Putamen (tissue), 1 donor: ENCODE measurements at regions not wholly inside any gene's neighbourhood (a gene's known extent, or its start where the extent isn't known, plus 50 kb on each side); places are given as distances from the start of the nearest gene placed in this dataset.

Experiments used
- DNase-seq: peaks from one replicate; pipeline ENCODE4 v3.0.0-alpha.2; 2016; ENCODE audit warnings: low spot score

DNA sequence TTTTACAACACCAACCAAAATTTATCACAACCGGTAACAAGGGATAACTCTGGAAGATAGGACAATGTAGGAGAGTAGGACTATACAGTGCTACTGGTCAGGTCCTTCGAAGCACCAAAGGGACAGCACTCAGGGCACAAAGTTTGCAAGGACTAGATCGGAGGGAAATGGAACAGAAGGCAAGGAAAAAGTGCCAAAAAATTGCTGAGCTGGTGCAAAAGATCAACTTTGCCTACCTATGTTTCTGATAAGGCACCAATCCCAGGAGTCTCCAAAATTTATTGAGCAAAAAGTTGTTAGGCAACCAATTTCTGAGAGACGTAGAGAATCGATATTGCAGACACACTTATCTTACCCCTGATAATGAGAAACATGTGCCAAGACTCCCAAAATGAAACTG lies 160.0 kb upstream of the PLEKHA5 start:
- no peak for DNase-seq

DNA sequence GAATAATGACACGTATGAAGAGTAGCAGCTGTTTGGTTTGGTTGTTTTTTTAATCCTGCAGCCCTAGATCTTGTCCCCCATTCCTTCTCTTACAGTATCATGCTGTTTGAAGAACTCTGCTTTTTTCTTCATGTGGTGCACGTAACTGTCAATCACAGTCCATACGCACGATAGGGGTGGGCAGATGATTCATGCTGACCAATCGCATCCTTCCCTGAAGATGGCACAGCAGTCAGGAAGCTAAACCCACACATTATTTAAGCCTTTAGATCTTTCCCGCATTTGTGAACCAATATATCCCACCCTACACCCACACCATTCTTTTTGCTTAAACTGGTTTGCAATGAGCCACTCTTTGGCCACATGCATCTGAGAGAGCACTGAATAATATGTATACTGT lies 158.9 kb upstream of the PLEKHA5 start:
- DNase-seq = no peak

GRCh38 chr12:18971932-18972331 lies 157.6 kb upstream of the PLEKHA5 start:
- no peak for DNase-seq

GRCh38 chr12:18975933-18976332 lies 153.6 kb upstream of the PLEKHA5 start:
- no peak for DNase-seq

DNA sequence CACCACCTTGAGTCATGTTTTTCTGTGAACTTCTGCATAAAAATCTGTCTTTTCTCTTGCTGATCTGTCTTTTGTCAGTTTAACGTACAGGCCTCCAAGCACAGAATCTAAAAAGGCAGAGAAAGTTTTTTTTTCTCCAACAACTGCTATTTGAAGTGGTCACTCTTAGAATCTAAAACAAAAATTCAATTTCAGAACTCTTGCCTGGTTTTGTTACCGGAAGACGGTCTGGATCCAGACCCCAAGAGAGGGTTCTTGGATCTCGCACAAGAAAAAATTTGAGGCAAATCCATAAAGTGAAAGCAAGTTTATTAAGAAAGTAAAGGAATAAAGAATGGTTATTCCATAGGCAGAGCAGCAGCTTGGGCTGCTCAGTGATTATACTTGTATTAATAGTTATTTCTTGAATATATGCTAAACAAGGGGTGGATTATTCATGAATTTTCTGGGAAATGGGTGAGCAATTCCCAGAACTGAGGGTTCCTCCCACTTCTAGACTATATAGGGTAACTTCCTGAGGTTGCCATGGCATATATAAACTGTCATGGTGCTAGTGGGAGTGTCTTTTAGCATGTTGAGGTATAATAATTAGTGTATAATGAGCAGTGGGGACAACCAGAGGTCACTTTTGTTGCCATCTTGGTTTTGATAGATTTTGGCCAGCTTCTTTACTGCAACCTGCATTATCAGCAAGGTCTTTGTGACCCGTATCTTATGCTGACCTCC lies 150.0 kb upstream of the PLEKHA5 start:
- no peak for DNase-seq

- no peak for DNase-seq
These were observed 147.8 kb upstream of the PLEKHA5 start for GRCh38 chr12:18981732-18982131.

- no peak for DNase-seq
These were observed 147.1 kb upstream of the PLEKHA5 start for GRCh38 chr12:18982226-18982949.

GRCh38 chr12:18983854-18984253 lies 145.7 kb upstream of the PLEKHA5 start:
- DNase-seq = no peak

GRCh38 chr12:18990856-18991255 lies 138.7 kb upstream of the PLEKHA5 start:
- DNase-seq = no peak

DNA sequence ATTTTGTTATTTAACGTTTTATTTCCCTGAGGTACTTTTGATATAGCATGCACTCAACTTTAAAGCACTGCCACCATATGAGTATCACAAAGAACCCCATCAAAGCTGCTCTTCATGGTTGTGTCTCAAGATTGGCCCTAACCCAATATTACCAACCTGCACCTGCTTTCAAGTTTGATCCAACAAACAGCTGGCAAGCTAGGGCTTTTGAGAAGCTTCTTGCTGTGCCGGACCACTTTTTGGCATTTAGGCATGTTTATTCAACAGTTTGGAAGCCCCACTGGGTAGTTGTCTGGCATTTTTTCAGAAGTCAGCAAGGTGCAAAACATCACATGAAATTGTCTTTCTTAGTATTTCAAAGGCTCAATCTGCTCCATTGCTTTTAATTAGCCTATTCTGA lies 137.2 kb upstream of the PLEKHA5 start:
- no peak for DNase-seq

DNA sequence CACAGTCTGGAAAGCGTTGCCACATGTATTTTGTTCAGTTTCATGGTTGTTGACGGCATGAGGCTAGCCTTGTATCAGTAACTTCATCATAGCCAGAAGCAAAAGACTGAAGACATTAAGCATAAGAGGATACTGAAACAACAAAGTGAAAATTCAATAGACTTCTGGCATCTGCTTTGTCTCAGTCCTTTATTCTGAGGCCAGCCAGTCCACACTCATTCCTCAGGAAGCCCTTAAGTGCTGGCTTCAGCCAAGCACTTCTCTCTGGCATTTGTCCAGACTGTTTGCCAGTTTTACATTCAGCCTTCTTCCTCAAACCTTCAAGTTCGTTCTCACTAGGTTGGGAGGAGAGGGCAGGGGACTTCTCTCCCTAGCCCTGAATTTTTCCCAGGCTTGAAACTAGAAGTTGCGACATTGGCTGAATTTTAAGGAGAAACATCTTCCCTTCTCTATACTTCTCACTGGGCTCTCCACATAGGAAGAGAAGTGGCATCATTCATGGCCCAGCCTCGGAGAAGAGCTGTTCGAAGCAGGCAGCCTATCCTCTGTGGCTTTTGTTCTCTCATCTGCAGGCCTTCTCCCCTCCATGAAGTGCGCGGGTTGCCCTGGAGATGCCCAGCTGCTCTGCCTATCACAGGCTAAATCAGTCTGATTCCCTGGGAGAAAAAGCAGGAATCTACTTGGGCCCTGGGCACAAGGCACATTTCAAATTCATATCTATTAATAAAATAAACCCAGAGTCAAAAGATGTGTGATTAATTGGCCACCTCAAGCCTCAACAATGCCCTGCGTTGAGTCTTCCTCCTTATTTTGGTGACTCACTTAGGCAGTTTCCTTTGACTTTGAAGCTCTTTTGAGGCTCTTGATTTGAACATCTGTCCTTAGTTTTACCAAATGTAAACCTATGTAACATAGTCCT lies 130.9 kb upstream of the PLEKHA5 start:
- DNase-seq = no peak

DNA sequence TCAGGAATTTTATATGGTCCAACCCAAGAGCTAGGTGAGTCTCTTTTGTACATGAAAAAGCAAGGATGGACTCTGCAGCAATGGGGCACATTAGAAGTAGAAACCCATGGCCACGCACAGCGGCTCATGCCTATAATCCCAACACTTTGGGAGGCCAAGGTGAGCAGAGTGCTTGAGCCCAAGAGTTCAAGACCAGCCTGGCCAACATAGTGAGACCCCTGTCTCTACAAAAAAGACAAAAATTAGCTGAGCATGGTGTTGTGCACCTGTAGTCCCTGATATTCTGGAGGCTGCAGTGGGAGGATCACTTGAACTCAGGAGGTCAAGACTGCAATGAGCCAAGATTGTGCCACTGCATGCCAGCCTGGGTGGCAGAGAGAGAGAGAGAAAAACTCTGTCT lies 128.7 kb upstream of the PLEKHA5 start:
- no peak for DNase-seq

GRCh38 chr12:19002216-19002615 lies 127.3 kb upstream of the PLEKHA5 start:
- DNase-seq = no peak

- no peak for DNase-seq
These were observed 126.4 kb upstream of the PLEKHA5 start for GRCh38 chr12:19003141-19003540.

DNA sequence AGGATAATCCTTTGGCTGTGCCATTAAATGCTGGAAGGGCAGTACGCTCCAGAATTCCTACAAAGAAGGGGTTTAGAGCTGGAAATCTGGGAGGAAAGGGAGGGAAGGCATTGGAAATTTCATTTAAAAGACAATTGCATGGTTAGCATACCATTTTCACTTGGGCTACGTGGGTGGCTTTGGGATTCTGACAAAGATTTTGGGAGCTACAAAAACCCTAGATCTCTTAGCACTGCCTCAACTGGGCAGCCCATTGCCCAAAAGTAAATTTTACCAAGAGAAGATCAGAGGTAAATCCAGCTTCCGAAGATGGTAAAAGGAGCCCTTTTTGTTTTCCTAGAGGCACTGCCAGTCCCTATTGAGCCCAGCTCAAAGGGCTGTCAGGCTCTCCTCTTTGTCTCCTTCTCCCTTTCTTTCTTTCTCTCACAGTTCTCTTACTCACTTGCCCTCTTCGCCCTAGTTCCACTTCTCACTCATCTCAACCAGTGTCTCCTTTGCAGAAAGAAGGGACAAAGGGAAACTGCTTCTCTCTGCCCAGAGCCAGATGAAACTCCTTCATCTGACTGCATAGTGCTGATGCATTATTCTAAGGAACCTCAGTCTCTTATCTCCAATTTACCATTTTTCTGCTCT lies 125.4 kb upstream of the PLEKHA5 start:
- DNase-seq = no peak

GRCh38 chr12:19005257-19005801 lies 124.2 kb upstream of the PLEKHA5 start:
- DNase-seq = no peak

DNA sequence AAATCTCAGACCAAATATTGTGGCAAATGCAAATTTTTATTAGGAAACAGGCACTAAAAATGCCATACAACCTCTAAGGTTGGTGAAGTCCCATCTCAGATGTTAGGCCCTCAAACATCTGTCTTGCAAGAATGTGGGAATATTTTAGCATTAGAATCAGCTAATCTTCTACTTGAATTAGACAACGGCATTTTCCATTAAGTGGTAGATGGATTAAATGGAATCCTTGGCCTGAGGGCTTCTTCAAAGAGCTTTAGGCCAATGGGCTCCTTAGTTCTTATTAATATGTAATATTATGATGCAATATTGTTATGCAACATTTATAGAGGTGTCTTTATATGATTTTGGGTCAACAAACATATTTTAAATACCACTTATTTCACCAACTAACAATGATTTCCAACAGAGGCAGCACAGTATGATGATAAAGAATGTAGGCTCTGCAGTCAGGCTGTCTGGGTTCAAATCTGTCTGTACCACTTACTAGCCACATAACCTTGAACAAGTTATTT lies 122.9 kb upstream of the PLEKHA5 start:
- DNase-seq = no peak

- no peak for DNase-seq
These were observed 121.4 kb upstream of the PLEKHA5 start for GRCh38 chr12:19008102-19008501.

GRCh38 chr12:19010087-19010486 lies 119.4 kb upstream of the PLEKHA5 start:
- no peak for DNase-seq

DNA sequence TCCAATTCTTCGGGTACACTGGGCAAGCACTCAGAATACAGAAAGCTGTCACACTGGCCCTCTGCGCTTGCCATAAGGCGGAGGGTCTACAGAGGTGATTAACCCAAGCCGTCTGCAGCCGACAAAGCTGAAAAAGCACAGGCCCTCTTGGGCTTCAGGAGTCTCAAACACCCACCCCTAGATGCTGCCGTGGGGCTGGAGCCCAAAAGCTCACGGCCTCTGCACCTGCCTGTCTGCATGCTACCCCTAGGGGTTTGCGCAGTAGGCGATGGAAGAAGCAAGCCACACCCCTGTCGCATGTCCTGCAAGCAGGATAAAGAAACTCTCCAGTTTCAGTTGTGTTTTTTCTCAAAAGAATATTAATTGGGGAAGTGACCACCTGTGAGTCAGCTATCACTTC lies 118.8 kb upstream of the PLEKHA5 start:
- DNase-seq = no peak

GRCh38 chr12:19012965-19013364 lies 116.6 kb upstream of the PLEKHA5 start:
- no peak for DNase-seq

GRCh38 chr12:19014240-19014639 lies 115.3 kb upstream of the PLEKHA5 start:
- no peak for DNase-seq
